NCI-H524 (cell line): ENCODE measurements at regions not wholly inside any gene's neighbourhood (a gene's known extent, or its start where the extent isn't known, plus 50 kb on each side); places are given as distances from the start of the nearest gene placed in this dataset.

Experiments
- DNase-seq, 2 experiments: peaks; one replicate each; lab custom pipeline; 2025; lab: John Stamatoyannopoulos, UW

DNA sequence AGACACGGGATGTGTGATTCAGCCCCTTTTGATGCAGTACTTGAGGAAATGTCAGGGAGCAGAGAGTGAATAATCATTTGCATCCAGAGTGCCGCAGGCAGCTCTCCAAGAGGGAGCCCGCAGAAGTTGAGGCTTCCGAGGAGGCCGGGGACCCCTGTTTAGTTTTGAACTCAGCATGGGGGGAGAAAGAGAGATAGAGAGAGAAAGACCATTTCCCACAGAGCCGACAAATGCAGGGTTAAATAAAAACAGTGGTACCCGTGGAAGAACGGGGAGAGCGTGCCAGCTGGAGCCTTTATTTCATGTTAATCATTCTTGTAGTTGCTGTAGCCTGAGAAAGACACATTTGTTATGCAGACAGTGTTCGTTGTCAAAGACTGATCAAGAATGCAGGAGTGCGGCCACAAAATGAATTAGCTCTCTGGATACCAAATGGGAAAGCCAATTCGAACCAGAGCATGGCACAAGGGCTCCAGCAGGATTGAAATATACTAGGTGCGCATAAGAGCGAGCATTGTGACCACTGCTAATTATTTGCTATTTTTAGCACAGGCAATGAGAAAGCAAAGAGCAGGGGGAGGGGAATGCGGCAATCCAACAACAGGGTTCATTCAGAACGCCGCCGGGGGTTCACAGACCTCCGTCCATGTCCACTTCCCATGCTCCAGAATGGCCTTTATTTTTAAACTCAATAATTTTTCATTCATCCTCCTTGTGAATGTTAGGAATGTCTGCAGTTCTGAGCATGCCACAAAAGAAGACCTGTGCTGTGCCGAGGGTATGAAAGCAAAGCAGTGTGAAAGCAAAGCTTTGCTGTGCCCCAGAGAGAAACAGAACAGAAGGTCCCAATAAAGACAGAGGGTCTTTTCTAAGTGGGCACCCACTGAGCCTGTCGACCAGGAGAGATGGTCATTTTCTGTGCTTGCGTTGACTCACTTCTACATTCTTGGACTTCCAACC lies 243.9 kb upstream of the VCX3A start:
- no peak for DNase-seq

GRCh38 chrX:6777238-6778002 lies 242.5 kb upstream of the VCX3A start:
- no peak for DNase-seq

- no peak for DNase-seq
These were observed 236.0 kb upstream of the VCX3A start for GRCh38 chrX:6770936-6771335.

- DNase-seq: no peak
These were observed 234.0 kb upstream of the VCX3A start for GRCh38 chrX:6768881-6769280.

GRCh38 chrX:6761251-6761650 lies 226.3 kb upstream of the VCX3A start:
- no peak for DNase-seq

DNA sequence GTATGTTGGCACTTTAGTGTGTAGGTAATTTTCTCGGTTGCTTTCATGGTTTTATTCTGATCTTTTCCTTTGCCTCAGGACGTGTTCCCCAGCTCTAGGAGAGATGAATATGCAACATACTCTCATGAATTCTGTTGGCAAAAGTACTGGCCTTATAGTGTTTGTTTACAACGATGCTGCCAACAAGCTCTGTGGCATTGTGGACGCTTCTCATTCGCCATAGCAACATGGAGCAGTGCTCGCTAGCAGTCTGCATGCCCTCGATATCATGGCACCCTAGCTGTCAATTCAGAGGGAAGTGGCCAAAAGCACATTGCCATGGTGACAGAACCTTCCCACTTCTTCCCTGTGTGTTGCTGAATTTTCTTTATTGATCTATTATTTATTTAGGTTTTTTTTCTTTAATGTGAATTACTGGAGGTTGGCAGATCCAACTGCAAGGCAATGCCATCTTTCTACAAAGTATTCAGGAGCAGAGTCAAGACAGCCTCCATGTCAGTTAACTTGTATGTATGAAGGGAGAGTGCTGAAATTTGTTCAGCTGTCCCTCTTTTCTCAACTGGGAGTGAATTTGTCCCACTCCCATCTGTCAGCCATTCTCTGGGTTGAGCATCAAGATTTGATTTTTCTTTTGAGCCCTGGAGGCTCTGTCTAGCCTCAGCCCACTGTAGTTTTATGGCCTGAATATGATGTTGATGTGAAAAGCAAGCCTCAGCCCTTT lies 224.9 kb upstream of the VCX3A start:
- no peak for DNase-seq

- DNase-seq: no peak
These were observed 223.3 kb upstream of the VCX3A start for GRCh38 chrX:6758234-6758633.

- DNase-seq: no peak
These were observed 222.7 kb upstream of the VCX3A start for GRCh38 chrX:6757631-6758030.

GRCh38 chrX:6748595-6748994 lies 213.7 kb upstream of the VCX3A start:
- no peak for DNase-seq

GRCh38 chrX:6738518-6739470 lies 203.9 kb upstream of the VCX3A start:
- DNase-seq: no peak

GRCh38 chrX:6734844-6735634 lies 200.1 kb upstream of the VCX3A start:
- DNase-seq: no peak

- DNase-seq: no peak
These were observed 197.2 kb upstream of the VCX3A start for GRCh38 chrX:6732101-6732500.

- DNase-seq: no peak
These were observed 194.7 kb upstream of the VCX3A start for GRCh38 chrX:6729626-6730025.

GRCh38 chrX:6718766-6719165 lies 183.8 kb upstream of the VCX3A start:
- no peak for DNase-seq

- DNase-seq: peak; percentile 97 to 99
These were observed 173.9 kb upstream of the VCX3A start for GRCh38 chrX:6708676-6709380.

- no peak for DNase-seq
These were observed 173.1 kb upstream of the VCX3A start for GRCh38 chrX:6708041-6708440.

- DNase-seq: no peak
These were observed 172.6 kb upstream of the VCX3A start for GRCh38 chrX:6707497-6707896.

GRCh38 chrX:6701085-6701484 lies 166.2 kb upstream of the VCX3A start:
- DNase-seq: no peak

GRCh38 chrX:6695717-6696116 lies 160.8 kb upstream of the VCX3A start:
- DNase-seq: no peak

GRCh38 chrX:6694977-6695376 lies 160.1 kb upstream of the VCX3A start:
- no peak for DNase-seq
